Fibroblast of mammary gland (primary cell): ENCODE measurements at regions not wholly inside any gene's neighbourhood (a gene's known extent, or its start where the extent isn't known, plus 50 kb on each side); places are given as distances from the start of the nearest gene placed in this dataset.
A peak's percentile ranks its signal among the peaks of the same experiment; 100 is the strongest.

Source experiments
- DNase-seq: peaks from one replicate; pipeline ENCODE4 v3.0.0-alpha.2; 2010; ENCODE audit warnings: low read depth
- H3K4me3 ChIP-seq: 2 replicates; pipeline ENCODE4 v1.5.1; 2011; ENCODE audit warnings: low read depth, mild to moderate bottlenecking, low read length, moderate library complexity; ENCODE audit not compliant: control insufficient read depth
- TF ChIP-seq, protein P1 (sequence below): conservative IDR thresholded peaks from 2 replicates; pipeline ENCODE4 v1.5.1; 2011; ENCODE audit warnings: low read depth, low read length, inconsistent platforms; ENCODE audit not compliant: control insufficient read depth, insufficient read depth

DNA sequence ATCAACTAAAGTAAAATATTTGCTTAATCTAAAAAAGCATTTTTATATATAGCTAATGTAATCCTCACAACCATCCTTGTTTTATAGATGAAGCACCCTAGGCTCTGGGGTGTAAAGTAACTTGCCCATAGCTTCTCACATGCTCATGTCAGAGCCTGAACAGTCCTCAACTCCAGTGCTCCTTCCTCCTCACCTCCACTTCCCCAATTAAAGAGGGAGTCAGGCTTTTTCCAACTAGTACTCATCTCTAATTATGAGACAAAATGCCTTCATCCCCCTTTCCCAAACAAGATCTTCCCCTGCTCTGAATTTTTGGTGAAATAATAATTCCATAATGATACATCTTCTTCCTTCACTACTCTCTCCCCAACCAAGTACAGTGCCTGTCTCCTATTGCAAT is 290.8 kb upstream of the PRDM1 start:
- H3K4me3 ChIP-seq = no peak overlapping the region
- no peak for DNase-seq
- TF ChIP-seq, protein P1, sequence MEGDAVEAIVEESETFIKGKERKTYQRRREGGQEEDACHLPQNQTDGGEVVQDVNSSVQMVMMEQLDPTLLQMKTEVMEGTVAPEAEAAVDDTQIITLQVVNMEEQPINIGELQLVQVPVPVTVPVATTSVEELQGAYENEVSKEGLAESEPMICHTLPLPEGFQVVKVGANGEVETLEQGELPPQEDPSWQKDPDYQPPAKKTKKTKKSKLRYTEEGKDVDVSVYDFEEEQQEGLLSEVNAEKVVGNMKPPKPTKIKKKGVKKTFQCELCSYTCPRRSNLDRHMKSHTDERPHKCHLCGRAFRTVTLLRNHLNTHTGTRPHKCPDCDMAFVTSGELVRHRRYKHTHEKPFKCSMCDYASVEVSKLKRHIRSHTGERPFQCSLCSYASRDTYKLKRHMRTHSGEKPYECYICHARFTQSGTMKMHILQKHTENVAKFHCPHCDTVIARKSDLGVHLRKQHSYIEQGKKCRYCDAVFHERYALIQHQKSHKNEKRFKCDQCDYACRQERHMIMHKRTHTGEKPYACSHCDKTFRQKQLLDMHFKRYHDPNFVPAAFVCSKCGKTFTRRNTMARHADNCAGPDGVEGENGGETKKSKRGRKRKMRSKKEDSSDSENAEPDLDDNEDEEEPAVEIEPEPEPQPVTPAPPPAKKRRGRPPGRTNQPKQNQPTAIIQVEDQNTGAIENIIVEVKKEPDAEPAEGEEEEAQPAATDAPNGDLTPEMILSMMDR = no peak

DNA sequence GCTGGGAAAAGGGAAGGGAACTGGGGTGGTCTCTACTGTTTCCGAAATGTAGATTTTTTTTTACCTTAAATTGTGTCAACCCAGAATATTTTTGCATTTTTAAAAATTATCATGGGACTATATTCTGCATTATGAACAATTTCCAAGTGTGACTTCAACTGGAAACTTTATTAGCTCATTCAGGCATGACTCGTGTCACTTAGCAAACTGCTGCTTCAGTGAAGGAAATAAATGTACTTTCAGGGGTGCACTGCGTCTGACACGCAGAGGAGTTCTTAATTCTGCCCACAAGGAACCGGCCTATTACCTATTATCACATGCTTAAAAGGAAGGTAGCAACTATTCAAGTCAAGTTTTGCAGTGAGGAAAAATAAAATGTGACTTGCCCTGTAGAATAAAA is 291.3 kb upstream of the PRDM1 start:
- TF ChIP-seq, protein P1 = no peak
- no peak for DNase-seq
- H3K4me3 ChIP-seq = no peak overlapping the region

DNA sequence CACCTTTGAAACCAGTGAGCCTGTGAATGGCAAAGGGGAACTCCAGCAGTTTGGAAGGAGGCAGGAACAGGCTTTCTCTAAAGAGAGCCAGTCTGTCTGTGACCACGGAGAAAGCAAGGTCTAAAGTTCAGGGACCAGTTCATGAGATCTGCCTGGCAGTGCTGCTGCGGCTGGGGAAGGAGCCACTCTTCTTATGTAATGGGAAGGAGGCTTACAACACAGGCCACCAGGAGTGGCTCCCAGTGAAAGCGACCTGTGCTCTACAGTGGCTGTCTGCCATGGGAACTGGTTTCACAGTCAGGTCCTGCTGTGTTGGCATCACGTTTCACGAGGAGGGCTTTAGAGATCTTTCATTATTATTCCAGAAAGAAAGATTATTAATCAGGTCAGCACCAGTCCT is 291.9 kb upstream of the PRDM1 start:
- no peak for DNase-seq
- TF ChIP-seq, protein P1 = no peak
- H3K4me3 ChIP-seq = no peak overlapping the region

DNA sequence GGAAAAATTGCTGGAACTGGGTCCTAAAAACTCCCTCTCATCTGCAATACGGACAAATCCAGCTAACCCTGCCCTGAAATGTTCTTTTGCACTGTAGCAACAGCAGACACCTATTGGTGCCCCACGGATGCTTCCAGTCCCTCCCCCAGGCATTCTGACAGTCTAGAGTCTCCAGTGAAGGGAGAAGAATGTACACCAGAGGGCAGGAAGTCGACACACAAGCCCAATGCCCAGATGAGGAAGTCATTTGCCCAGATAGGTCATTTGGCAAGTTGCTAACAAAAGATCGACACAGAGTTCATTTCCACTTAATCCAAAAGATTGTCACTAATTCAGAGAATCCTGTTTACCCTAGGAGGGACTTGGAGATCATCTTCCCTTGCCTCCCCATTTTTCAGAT is 293.0 kb upstream of the PRDM1 start:
- DNase-seq = no peak
- TF ChIP-seq, protein P1 = peak; percentile 8
- H3K4me3 ChIP-seq = no peak overlapping the region

DNA sequence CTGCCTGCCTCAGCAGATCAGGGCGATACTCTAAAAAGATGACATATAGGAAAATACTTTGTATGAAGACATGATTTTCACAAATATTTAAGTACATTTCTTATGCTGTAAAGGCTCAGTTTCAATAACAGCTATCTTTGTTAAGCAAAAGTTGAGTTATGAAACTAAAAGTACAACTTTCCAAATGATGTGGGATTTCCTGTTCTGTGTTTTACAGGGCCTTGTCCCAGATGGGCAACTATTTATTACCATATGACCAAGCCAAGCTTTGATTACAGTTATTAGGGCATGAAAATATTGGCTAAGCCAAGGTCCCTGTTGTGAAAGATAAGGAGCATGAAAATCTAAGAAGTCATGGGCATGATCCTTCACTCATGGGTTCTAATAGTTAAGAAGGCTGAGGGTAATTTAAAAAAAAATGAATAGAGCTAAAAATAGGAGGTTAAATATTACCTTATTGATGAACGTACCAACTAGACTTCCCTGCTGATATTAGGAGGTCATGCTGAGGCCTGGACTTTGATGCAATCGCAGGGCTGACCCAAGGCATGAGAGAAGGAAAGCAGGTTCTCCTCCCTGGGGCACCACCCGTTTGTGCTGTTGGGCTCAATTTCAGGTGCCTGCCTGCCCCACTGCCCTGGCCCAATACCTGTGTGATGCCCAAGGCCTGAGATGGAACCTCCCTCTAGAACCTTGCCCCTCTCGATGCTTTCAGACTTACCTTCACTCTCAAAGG is 294.4 kb upstream of the PRDM1 start:
- no peak overlapping the region for H3K4me3 ChIP-seq
- TF ChIP-seq, protein P1 = no peak
- no peak for DNase-seq

DNA sequence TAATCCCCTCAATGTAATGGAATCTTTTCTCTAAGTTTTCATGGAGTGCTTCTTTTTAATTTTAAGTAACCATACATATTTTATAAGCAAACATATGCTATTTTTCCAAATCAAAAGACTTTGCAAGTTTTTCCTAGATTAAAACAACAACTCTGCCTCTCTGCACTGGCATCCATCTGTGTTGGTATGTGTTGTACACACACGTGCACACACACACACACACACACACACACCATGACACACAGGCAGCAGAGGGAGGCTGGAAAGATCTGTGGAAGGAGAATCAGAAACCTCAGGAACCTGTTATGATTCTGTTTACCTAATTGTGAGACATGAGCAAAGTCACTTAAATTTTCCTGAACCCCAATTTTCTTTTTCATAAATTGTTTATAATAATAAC is 295.0 kb upstream of the PRDM1 start:
- no peak overlapping the region for H3K4me3 ChIP-seq
- DNase-seq = no peak
- TF ChIP-seq, protein P1 = no peak
